Fibroblast of lung (primary cell): ENCODE measurements at regions not wholly inside any gene's neighbourhood (a gene's known extent, or its start where the extent isn't known, plus 50 kb on each side); places are given as distances from the start of the nearest gene placed in this dataset.
A peak's percentile ranks its signal among the peaks of the same experiment; 100 is the strongest.

Source experiments
- DNase-seq, 2 donors: peaks; one replicate each; pipeline versions ENCODE4 v3.0.0 to v3.0.0-alpha.2; 2010; ENCODE audit warnings: low read depth in 2 of 2
- H2AFZ ChIP-seq: 2 replicates; pipeline ENCODE4 v1.5.1; 2012; ENCODE audit warnings: low read length, control low read depth, inconsistent platforms
- H3K27ac ChIP-seq: 2 replicates; pipeline ENCODE4 v1.5.1; 2011; ENCODE audit warnings: low read length, control low read depth; ENCODE audit not compliant: insufficient read depth
- H3K27me3 ChIP-seq: 2 replicates; pipeline ENCODE4 v1.5.1; 2011; ENCODE audit warnings: mild to moderate bottlenecking, low read length; ENCODE audit not compliant: control insufficient read depth, insufficient read depth
- H3K36me3 ChIP-seq: 2 replicates; pipeline ENCODE4 v1.5.1; 2011; ENCODE audit warnings: low read length; ENCODE audit not compliant: control insufficient read depth, insufficient read depth
- H3K4me1 ChIP-seq: 2 replicates; pipeline ENCODE4 v1.5.1; 2011; ENCODE audit warnings: low read length; ENCODE audit not compliant: control insufficient read depth, insufficient read depth; ENCODE audit errors: extremely low read depth
- H3K4me2 ChIP-seq: 2 replicates; pipeline ENCODE4 v1.5.1; 2011; ENCODE audit warnings: low read length, control low read depth; ENCODE audit not compliant: insufficient read depth; ENCODE audit errors: extremely low read depth
- H3K4me3 ChIP-seq, 4 experiments: fragments of 200-600 bp in 1 of 4; sonication (generic) in 1 of 4; replicated peaks in 1 of 4; 2 replicates each; pipeline ENCODE4 v1.5.1; 2011 to 2016; ENCODE audit warnings: low read length in 4 of 4, low read depth in 3 of 4, mild to moderate bottlenecking in 3 of 4, control low read depth in 2 of 4, inconsistent platforms in 1 of 4, mixed read lengths in 1 of 4; ENCODE audit not compliant: insufficient read depth in 1 of 4; ENCODE audit errors: control extremely low read depth in 1 of 4
- H3K79me2 ChIP-seq: 2 replicates; pipeline ENCODE4 v1.5.1; 2012; ENCODE audit warnings: mild to moderate bottlenecking, low read length, inconsistent platforms; ENCODE audit not compliant: control insufficient read depth, insufficient read depth
- H3K9ac ChIP-seq: 2 replicates; pipeline ENCODE4 v1.5.1; 2011; ENCODE audit warnings: mild to moderate bottlenecking, low read length, control low read depth; ENCODE audit not compliant: insufficient read depth
- H3K9me3 ChIP-seq: 2 replicates; pipeline ENCODE4 v1.5.1; 2012; ENCODE audit warnings: low read depth, low read length; ENCODE audit not compliant: control insufficient read depth, insufficient read depth
- H4K20me1 ChIP-seq: 2 replicates; pipeline ENCODE4 v1.5.1; 2011; ENCODE audit warnings: low read length; ENCODE audit not compliant: control insufficient read depth, insufficient read depth; ENCODE audit errors: extremely low read depth
- EZH2 ChIP-seq: IDR thresholded peaks from 2 replicates; pipeline ENCODE4 v1.5.1; 2012; ENCODE audit warnings: low read length, control low read depth, mild to moderate bottlenecking; ENCODE audit errors: missing control alignments
- TF ChIP-seq, protein P1 (sequence below), 2 donors: IDR thresholded peaks in 1 of 2; conservative IDR thresholded peaks in 1 of 2; 1 replicate in 1 of 2; 2 replicates in 1 of 2; pipeline ENCODE4 v1.5.1; 2011 to 2012; ENCODE audit warnings: low read length in 2 of 2, control low read depth in 1 of 2, inconsistent platforms in 1 of 2, low read depth in 1 of 2, mild to moderate bottlenecking in 1 of 2

GRCh38 chr7:39838326-39838725, 111.7 kb upstream of the CDK13 start:
- Histone ChIP-seq H3K36me3 (no peaks in the 10 kb centered on the region), H3K27me3 (peaks cover 2% of the 10 kb centered on the region), H3K4me2 (no peak overlapping the region), H3K9ac (no peak overlapping the region), H2AFZ (no peak overlapping the region), H4K20me1 (no peaks in the 10 kb centered on the region), H3K27ac (no peak overlapping the region), H3K79me2 (no peaks in the 10 kb centered on the region), H3K4me1 (no peaks in the 10 kb centered on the region), H3K9me3 (no peaks in the 10 kb centered on the region), H3K4me3 (no peak overlapping the region)
- DNase-seq, result peak; percentile 49 to 75
- TF ChIP-seq, protein P1, sequence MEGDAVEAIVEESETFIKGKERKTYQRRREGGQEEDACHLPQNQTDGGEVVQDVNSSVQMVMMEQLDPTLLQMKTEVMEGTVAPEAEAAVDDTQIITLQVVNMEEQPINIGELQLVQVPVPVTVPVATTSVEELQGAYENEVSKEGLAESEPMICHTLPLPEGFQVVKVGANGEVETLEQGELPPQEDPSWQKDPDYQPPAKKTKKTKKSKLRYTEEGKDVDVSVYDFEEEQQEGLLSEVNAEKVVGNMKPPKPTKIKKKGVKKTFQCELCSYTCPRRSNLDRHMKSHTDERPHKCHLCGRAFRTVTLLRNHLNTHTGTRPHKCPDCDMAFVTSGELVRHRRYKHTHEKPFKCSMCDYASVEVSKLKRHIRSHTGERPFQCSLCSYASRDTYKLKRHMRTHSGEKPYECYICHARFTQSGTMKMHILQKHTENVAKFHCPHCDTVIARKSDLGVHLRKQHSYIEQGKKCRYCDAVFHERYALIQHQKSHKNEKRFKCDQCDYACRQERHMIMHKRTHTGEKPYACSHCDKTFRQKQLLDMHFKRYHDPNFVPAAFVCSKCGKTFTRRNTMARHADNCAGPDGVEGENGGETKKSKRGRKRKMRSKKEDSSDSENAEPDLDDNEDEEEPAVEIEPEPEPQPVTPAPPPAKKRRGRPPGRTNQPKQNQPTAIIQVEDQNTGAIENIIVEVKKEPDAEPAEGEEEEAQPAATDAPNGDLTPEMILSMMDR (conservative IDR thresholded peaks at IDR 0.05 in 1 of 2, IDR thresholded peaks at IDR 0.05 in 1 of 2; ENCODE audit: low read depth in 1 of 2, low read length in 2 of 2), result no peak
- TF ChIP-seq EZH2, result no peak

GRCh38 chr7:39845006-39845405, 105.0 kb upstream of the CDK13 start:
- Histone ChIP-seq H3K36me3 (no peaks in the 10 kb centered on the region), H3K27ac (no peak overlapping the region), H3K9me3 (no peaks in the 10 kb centered on the region), H3K4me1 (no peaks in the 10 kb centered on the region), H3K4me3 (no peak overlapping the region), H3K27me3 (no peaks in the 10 kb centered on the region), H3K79me2 (no peaks in the 10 kb centered on the region), H3K9ac (no peak overlapping the region), H2AFZ (no peak overlapping the region), H4K20me1 (no peaks in the 10 kb centered on the region), H3K4me2 (no peak overlapping the region)
- TF ChIP-seq, protein P1 (conservative IDR thresholded peaks at IDR 0.05 in 1 of 2, IDR thresholded peaks at IDR 0.05 in 1 of 2; ENCODE audit: low read depth in 1 of 2, low read length in 2 of 2), result no peak
- no peak for TF ChIP-seq EZH2
- DNase-seq, result no peak

DNA sequence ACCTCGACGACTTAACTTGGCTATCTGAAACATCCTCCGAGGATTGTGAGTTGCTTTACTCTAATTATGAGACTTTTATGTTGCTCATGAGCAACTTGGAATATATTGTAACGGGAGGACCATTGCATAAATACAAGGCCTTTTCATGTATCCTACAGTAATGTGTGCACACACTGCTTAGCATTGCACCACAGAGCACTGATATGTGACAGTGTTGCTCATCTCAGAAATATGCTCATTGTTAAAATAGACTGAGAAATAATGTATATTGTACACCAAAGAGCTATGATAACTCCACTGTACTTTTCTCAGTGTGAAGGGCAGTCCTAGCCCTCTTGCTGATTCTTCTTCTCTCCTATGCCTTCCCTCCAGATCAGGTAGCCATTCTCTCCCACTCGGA, 102.8 kb upstream of the CDK13 start:
- no peaks in the 10 kb centered on the region for H3K9me3 ChIP-seq
- H3K27ac ChIP-seq, result no peak overlapping the region
- H4K20me1 ChIP-seq, result no peaks in the 10 kb centered on the region
- no peaks in the 10 kb centered on the region for H3K4me1 ChIP-seq
- H2AFZ ChIP-seq, result no peak overlapping the region
- H3K4me3 ChIP-seq, result no peak overlapping the region
- no peaks in the 10 kb centered on the region for H3K36me3 ChIP-seq
- no peaks in the 10 kb centered on the region for H3K27me3 ChIP-seq
- no peak overlapping the region for H3K9ac ChIP-seq
- H3K4me2 ChIP-seq, result no peak overlapping the region
- no peaks in the 10 kb centered on the region for H3K79me2 ChIP-seq
- no peak for DNase-seq
- TF ChIP-seq, protein P1 (conservative IDR thresholded peaks at IDR 0.05 in 1 of 2, IDR thresholded peaks at IDR 0.05 in 1 of 2; ENCODE audit: low read depth in 1 of 2, low read length in 2 of 2), result no peak
- TF ChIP-seq EZH2, result no peak
